ENCODE measurements at regions not wholly inside any gene's neighbourhood (a gene's known extent, or its start where the extent isn't known, plus 50 kb on each side); places are given as distances from the start of the nearest gene placed in this dataset.

GRCh38 chr18:41150316-41150715, 804.7 kb upstream of the PIK3C3 start:
- H3K4me1 ChIP-seq = no peaks in the 10 kb centered on the region
- 72 to 78% methylated on average over 2 of the region's 2 CpGs for WGBS, 2 donors
- no peak overlapping the region for H3K27ac ChIP-seq
- TF ChIP-seq, protein P1, sequence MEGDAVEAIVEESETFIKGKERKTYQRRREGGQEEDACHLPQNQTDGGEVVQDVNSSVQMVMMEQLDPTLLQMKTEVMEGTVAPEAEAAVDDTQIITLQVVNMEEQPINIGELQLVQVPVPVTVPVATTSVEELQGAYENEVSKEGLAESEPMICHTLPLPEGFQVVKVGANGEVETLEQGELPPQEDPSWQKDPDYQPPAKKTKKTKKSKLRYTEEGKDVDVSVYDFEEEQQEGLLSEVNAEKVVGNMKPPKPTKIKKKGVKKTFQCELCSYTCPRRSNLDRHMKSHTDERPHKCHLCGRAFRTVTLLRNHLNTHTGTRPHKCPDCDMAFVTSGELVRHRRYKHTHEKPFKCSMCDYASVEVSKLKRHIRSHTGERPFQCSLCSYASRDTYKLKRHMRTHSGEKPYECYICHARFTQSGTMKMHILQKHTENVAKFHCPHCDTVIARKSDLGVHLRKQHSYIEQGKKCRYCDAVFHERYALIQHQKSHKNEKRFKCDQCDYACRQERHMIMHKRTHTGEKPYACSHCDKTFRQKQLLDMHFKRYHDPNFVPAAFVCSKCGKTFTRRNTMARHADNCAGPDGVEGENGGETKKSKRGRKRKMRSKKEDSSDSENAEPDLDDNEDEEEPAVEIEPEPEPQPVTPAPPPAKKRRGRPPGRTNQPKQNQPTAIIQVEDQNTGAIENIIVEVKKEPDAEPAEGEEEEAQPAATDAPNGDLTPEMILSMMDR (IDR thresholded peaks at IDR 0.05) = no peak
- no peak for TF ChIP-seq POLR2A (IDR thresholded peaks at IDR 0.05)
- TF ChIP-seq EP300 (IDR thresholded peaks at IDR 0.05) = no peak
- no peaks in the 10 kb centered on the region for H3K9me3 ChIP-seq
- no peak overlapping the region for H3K4me3 ChIP-seq
- no peaks in the 10 kb centered on the region for H3K27me3 ChIP-seq
- H3K36me3 ChIP-seq = no peaks in the 10 kb centered on the region
- no peak for DNase-seq (ENCODE audit: low spot score in 2 of 2)

DNA sequence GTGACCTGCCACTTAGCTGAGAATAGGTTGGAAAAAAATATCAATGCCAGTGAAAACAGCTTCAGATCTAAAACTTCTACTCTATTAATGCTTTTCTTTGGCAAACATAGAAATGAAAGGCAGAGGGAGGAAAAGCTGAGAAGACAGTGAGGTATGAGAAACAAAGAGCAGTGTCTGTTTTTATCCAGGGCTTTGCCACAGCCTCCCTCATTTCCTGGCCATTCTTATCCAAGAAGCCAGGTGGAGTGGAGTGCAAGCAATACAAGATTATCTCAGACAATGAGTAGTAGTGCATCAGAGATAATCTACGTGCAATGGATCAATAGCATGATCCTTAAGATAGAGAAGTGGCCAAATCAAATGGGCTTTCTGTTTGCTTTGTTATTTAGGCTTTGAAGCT, 808.7 kb upstream of the PIK3C3 start:
- TF ChIP-seq POLR2A (IDR thresholded peaks at IDR 0.05) = no peak
- no peak for TF ChIP-seq EP300 (IDR thresholded peaks at IDR 0.05)
- TF ChIP-seq, protein P1 (IDR thresholded peaks at IDR 0.05) = no peak
- Histone ChIP-seq H3K4me3 (no peak overlapping the region), H3K36me3 (no peaks in the 10 kb centered on the region), H3K27ac (no peak overlapping the region), H3K4me1 (no peaks in the 10 kb centered on the region), H3K9me3 (no peaks in the 10 kb centered on the region), H3K27me3 (no peaks in the 10 kb centered on the region)
- WGBS, 2 donors = 67 to 80% methylated on average over 1 of the region's 1 CpG
- no peak for DNase-seq (ENCODE audit: low spot score in 2 of 2)

GRCh38 chr18:41145516-41145915, 809.5 kb upstream of the PIK3C3 start:
- Histone ChIP-seq H3K36me3 (no peaks in the 10 kb centered on the region), H3K4me3 (no peak overlapping the region), H3K4me1 (no peaks in the 10 kb centered on the region), H3K27me3 (no peaks in the 10 kb centered on the region), H3K27ac (no peak overlapping the region), H3K9me3 (no peaks in the 10 kb centered on the region)
- DNase-seq (ENCODE audit: low spot score in 2 of 2) = no peak
- TF ChIP-seq, protein P1 (IDR thresholded peaks at IDR 0.05) = no peak
- TF ChIP-seq POLR2A (IDR thresholded peaks at IDR 0.05) (no peak), EP300 (IDR thresholded peaks at IDR 0.05) (no peak)

GRCh38 chr18:41144441-41144840, 810.6 kb upstream of the PIK3C3 start:
- TF ChIP-seq, protein P1 (IDR thresholded peaks at IDR 0.05) = no peak
- TF ChIP-seq POLR2A (IDR thresholded peaks at IDR 0.05) (no peak), EP300 (IDR thresholded peaks at IDR 0.05) (no peak)
- WGBS, 2 donors = 63 to 64% methylated on average over 1 of the region's 1 CpG
- no peak for DNase-seq (ENCODE audit: low spot score in 2 of 2)
- no peak overlapping the region for H3K4me3 ChIP-seq
- no peaks in the 10 kb centered on the region for H3K4me1 ChIP-seq
- no peak overlapping the region for H3K27ac ChIP-seq
- H3K36me3 ChIP-seq = no peaks in the 10 kb centered on the region
- H3K27me3 ChIP-seq = no peaks in the 10 kb centered on the region
- H3K9me3 ChIP-seq = no peaks in the 10 kb centered on the region

DNA sequence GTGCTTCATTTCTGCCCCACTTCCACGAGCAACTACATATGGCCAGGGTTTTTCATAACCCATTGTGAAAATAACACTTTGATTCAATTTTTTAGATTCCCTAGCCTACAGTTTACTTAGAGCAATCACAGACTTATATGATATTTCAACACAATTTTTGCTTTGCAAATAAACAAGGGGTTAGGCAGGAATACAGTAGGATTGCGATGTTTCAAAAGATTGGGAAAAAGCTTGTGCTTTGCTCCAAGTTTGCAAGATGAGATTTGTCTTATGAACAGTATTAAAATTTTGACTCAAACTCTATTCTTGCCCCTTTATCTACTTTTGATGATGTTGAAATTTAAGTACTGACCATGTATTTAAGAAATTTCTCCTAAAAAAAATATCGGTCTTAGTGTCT, 814.5 kb upstream of the PIK3C3 start:
- Histone ChIP-seq H3K4me1 (no peaks in the 10 kb centered on the region), H3K36me3 (no peaks in the 10 kb centered on the region), H3K4me3 (no peak overlapping the region), H3K27ac (no peak overlapping the region), H3K9me3 (no peaks in the 10 kb centered on the region), H3K27me3 (no peaks in the 10 kb centered on the region)
- TF ChIP-seq EP300 (IDR thresholded peaks at IDR 0.05) (no peak), POLR2A (IDR thresholded peaks at IDR 0.05) (no peak)
- TF ChIP-seq, protein P1 (IDR thresholded peaks at IDR 0.05) = no peak
- 90 to 94% methylated on average over 3 of the region's 3 CpGs for WGBS, 2 donors
- no peak for DNase-seq (ENCODE audit: low spot score in 2 of 2)
